ENCODE measurements at regions not wholly inside any gene's neighbourhood (a gene's known extent, or its start where the extent isn't known, plus 50 kb on each side); places are given as distances from the start of the nearest gene placed in this dataset.

GRCh38 chr6:137769797-137770362 is 97.2 kb upstream of the TNFAIP3 start:
- Histone ChIP-seq H3K27ac (ENCODE audit: low read depth, low read length) (no peak overlapping the region), H3K4me1 (ENCODE audit: control insufficient read depth in 1 of 2, insufficient read depth in 2 of 2, low read length in 2 of 2) (peaks cover 5 to 20% of the 10 kb centered on the region in 2 donors), H3K9ac (ENCODE audit: low read depth in 1 of 2, low read length in 2 of 2) (no peak overlapping the region), H3K27me3 (ENCODE audit: control insufficient read depth in 1 of 2, insufficient read depth in 2 of 2, low read length in 2 of 2) (no peaks in the 10 kb centered on the region), H3K9me3 (ENCODE audit: control insufficient read depth in 1 of 2, low read length in 2 of 2) (no peaks in the 10 kb centered on the region), H3K4me3 (ENCODE audit: low read depth in 1 of 2, low read length in 2 of 2) (no peak overlapping the region), H3K36me3 (ENCODE audit: control insufficient read depth in 1 of 2, insufficient read depth in 2 of 2, low read length in 2 of 2) (no peaks in the 10 kb centered on the region)

GRCh38 chr6:137772541-137773250 is 94.4 kb upstream of the TNFAIP3 start:
- H3K36me3 ChIP-seq (ENCODE audit: control insufficient read depth in 1 of 2, insufficient read depth in 2 of 2, low read length in 2 of 2), result no peaks in the 10 kb centered on the region
- H3K4me3 ChIP-seq (ENCODE audit: low read depth in 1 of 2, low read length in 2 of 2), result no peak overlapping the region
- H3K9me3 ChIP-seq (ENCODE audit: control insufficient read depth in 1 of 2, low read length in 2 of 2), result no peaks in the 10 kb centered on the region
- no peaks in the 10 kb centered on the region for H3K27me3 ChIP-seq (ENCODE audit: control insufficient read depth in 1 of 2, insufficient read depth in 2 of 2, low read length in 2 of 2)
- H3K4me1 ChIP-seq (ENCODE audit: control insufficient read depth in 1 of 2, insufficient read depth in 2 of 2, low read length in 2 of 2), result peaks cover 5 to 18% of the 10 kb centered on the region in 2 donors
- H3K9ac ChIP-seq (ENCODE audit: low read depth in 1 of 2, low read length in 2 of 2), result no peak overlapping the region
- no peak overlapping the region for H3K27ac ChIP-seq (ENCODE audit: low read depth, low read length)

- Histone ChIP-seq H3K9me3 (ENCODE audit: control insufficient read depth in 1 of 2, low read length in 2 of 2) (no peaks in the 10 kb centered on the region), H3K27ac (ENCODE audit: low read depth, low read length) (no peak overlapping the region), H3K36me3 (ENCODE audit: control insufficient read depth in 1 of 2, insufficient read depth in 2 of 2, low read length in 2 of 2) (no peaks in the 10 kb centered on the region), H3K27me3 (ENCODE audit: control insufficient read depth in 1 of 2, insufficient read depth in 2 of 2, low read length in 2 of 2) (no peaks in the 10 kb centered on the region), H3K4me1 (ENCODE audit: control insufficient read depth in 1 of 2, insufficient read depth in 2 of 2, low read length in 2 of 2) (peaks cover 1 to 5% of the 10 kb centered on the region in 2 donors), H3K4me3 (ENCODE audit: low read depth in 1 of 2, low read length in 2 of 2) (no peak overlapping the region), H3K9ac (ENCODE audit: low read depth in 1 of 2, low read length in 2 of 2) (no peak overlapping the region)
Measured at GRCh38 chr6:137775227-137775626, 91.8 kb upstream of the TNFAIP3 start.

DNA sequence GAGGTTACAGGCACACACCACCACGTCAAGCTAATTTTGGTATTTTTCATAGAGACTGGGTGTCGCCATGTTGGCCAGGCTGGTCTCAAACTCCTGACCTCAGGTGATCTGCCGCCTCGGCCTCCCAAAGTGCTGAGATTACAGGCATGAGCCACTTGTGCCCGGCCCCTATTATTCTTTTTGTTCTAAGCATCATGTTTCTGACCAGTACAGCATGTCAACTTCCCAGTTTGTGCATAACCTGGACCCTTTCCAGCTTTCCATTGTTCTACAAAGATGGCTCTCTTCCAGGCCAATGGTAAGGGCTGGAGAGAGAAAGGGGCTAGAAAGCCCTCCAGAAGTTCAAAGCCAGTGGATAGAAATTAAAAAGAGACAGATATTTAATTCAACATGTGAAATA is 91.3 kb upstream of the TNFAIP3 start:
- Histone ChIP-seq H3K27ac (ENCODE audit: low read depth, low read length) (no peak overlapping the region), H3K4me1 (ENCODE audit: control insufficient read depth in 1 of 2, insufficient read depth in 2 of 2, low read length in 2 of 2) (peaks cover 3 to 7% of the 10 kb centered on the region in 2 donors), H3K9ac (ENCODE audit: low read depth in 1 of 2, low read length in 2 of 2) (no peak overlapping the region)

GRCh38 chr6:137776256-137776655 is 90.8 kb upstream of the TNFAIP3 start:
- peaks cover 3 to 7% of the 10 kb centered on the region in 2 donors for H3K4me1 ChIP-seq (ENCODE audit: control insufficient read depth in 1 of 2, insufficient read depth in 2 of 2, low read length in 2 of 2)
- H3K4me3 ChIP-seq (ENCODE audit: low read depth in 1 of 2, low read length in 2 of 2), result no peak overlapping the region
- H3K36me3 ChIP-seq (ENCODE audit: control insufficient read depth in 1 of 2, insufficient read depth in 2 of 2, low read length in 2 of 2), result no peaks in the 10 kb centered on the region
- no peaks in the 10 kb centered on the region for H3K27me3 ChIP-seq (ENCODE audit: control insufficient read depth in 1 of 2, insufficient read depth in 2 of 2, low read length in 2 of 2)
- H3K9me3 ChIP-seq (ENCODE audit: control insufficient read depth in 1 of 2, low read length in 2 of 2), result no peaks in the 10 kb centered on the region
- H3K27ac ChIP-seq (ENCODE audit: low read depth, low read length), result no peak overlapping the region
- no peak overlapping the region for H3K9ac ChIP-seq (ENCODE audit: low read depth in 1 of 2, low read length in 2 of 2)

More for the DNA sequence above, 91.3 kb upstream of the TNFAIP3 start:
- H3K27me3 ChIP-seq (ENCODE audit: control insufficient read depth in 1 of 2, insufficient read depth in 2 of 2, low read length in 2 of 2), result no peaks in the 10 kb centered on the region
- H3K4me3 ChIP-seq (ENCODE audit: low read depth in 1 of 2, low read length in 2 of 2), result no peak overlapping the region
- H3K36me3 ChIP-seq (ENCODE audit: control insufficient read depth in 1 of 2, insufficient read depth in 2 of 2, low read length in 2 of 2), result no peaks in the 10 kb centered on the region
- no peaks in the 10 kb centered on the region for H3K9me3 ChIP-seq (ENCODE audit: control insufficient read depth in 1 of 2, low read length in 2 of 2)

DNA sequence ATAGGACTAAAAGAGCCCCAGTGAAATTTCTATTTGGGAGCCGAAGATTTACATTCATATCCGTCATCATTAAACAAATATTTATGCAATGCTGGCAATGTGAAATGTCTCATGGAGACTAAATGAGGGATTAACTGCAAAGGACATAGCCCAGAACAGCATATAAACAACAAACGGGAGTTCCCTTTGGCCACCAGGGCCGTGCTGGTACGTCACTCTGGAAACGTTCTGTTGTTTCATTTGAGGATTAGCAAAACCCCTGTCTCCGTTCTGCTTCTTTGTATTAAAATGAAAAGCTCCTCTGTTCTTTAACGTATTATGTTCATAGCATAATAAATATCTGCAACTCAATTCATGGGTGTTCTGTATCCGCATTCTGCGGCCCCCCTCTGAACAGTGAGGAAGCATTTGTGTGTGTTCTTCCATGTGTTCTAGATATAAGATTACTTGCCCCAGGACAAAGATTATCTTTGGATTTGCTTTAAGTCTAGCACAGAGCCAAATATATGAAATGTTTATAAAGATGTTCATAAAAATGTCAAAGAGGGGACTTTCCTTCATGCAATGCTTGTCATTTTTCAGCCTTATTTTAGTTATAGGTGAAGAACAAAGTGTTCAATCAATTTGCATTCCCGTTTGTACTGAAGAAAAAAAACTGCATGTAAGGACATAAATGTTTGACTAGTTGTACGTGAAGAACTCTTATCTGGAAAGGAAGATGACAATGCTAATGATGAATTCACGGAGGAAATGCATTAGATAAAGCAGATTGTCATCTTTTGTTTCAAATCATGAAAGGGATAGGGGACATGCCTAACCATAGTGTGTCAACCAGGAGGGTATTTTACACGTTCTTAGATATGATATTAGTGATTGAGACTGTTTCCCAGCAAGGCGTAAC is 90.0 kb upstream of the TNFAIP3 start:
- H3K4me1 ChIP-seq (ENCODE audit: control insufficient read depth in 1 of 2, insufficient read depth in 2 of 2, low read length in 2 of 2), result peaks cover 3 to 7% of the 10 kb centered on the region in 2 donors
- H3K9me3 ChIP-seq (ENCODE audit: control insufficient read depth in 1 of 2, low read length in 2 of 2), result no peaks in the 10 kb centered on the region
- H3K36me3 ChIP-seq (ENCODE audit: control insufficient read depth in 1 of 2, insufficient read depth in 2 of 2, low read length in 2 of 2), result no peaks in the 10 kb centered on the region
- no peak overlapping the region for H3K9ac ChIP-seq (ENCODE audit: low read depth in 1 of 2, low read length in 2 of 2)
- H3K27me3 ChIP-seq (ENCODE audit: control insufficient read depth in 1 of 2, insufficient read depth in 2 of 2, low read length in 2 of 2), result no peaks in the 10 kb centered on the region
- no peak overlapping the region for H3K27ac ChIP-seq (ENCODE audit: low read depth, low read length)
- no peak overlapping the region for H3K4me3 ChIP-seq (ENCODE audit: low read depth in 1 of 2, low read length in 2 of 2)

- no peaks in the 10 kb centered on the region for H3K36me3 ChIP-seq (ENCODE audit: control insufficient read depth in 1 of 2, insufficient read depth in 2 of 2, low read length in 2 of 2)
- peaks cover 3 to 7% of the 10 kb centered on the region in 2 donors for H3K4me1 ChIP-seq (ENCODE audit: control insufficient read depth in 1 of 2, insufficient read depth in 2 of 2, low read length in 2 of 2)
- no peak overlapping the region for H3K27ac ChIP-seq (ENCODE audit: low read depth, low read length)
Measured at GRCh38 chr6:137777687-137778075, 89.4 kb upstream of the TNFAIP3 start.

GRCh38 chr6:137779982-137780381 is 87.1 kb upstream of the TNFAIP3 start:
- H3K27me3 ChIP-seq (ENCODE audit: control insufficient read depth in 1 of 2, insufficient read depth in 2 of 2, low read length in 2 of 2), result no peaks in the 10 kb centered on the region
- H3K36me3 ChIP-seq (ENCODE audit: control insufficient read depth in 1 of 2, insufficient read depth in 2 of 2, low read length in 2 of 2), result no peaks in the 10 kb centered on the region
- no peak overlapping the region for H3K9ac ChIP-seq (ENCODE audit: low read depth in 1 of 2, low read length in 2 of 2)
- no peak overlapping the region for H3K4me3 ChIP-seq (ENCODE audit: low read depth in 1 of 2, low read length in 2 of 2)
- H3K27ac ChIP-seq (ENCODE audit: low read depth, low read length), result no peak overlapping the region
- H3K4me1 ChIP-seq (ENCODE audit: control insufficient read depth in 1 of 2, insufficient read depth in 2 of 2, low read length in 2 of 2), result peaks cover 3 to 7% of the 10 kb centered on the region in 2 donors
- no peaks in the 10 kb centered on the region for H3K9me3 ChIP-seq (ENCODE audit: control insufficient read depth in 1 of 2, low read length in 2 of 2)

More at GRCh38 chr6:137777687-137778075, 89.4 kb upstream of the TNFAIP3 start:
- Histone ChIP-seq H3K27me3 (ENCODE audit: control insufficient read depth in 1 of 2, insufficient read depth in 2 of 2, low read length in 2 of 2) (no peaks in the 10 kb centered on the region), H3K9ac (ENCODE audit: low read depth in 1 of 2, low read length in 2 of 2) (no peak overlapping the region), H3K4me3 (ENCODE audit: low read depth in 1 of 2, low read length in 2 of 2) (no peak overlapping the region), H3K9me3 (ENCODE audit: control insufficient read depth in 1 of 2, low read length in 2 of 2) (no peaks in the 10 kb centered on the region)

DNA sequence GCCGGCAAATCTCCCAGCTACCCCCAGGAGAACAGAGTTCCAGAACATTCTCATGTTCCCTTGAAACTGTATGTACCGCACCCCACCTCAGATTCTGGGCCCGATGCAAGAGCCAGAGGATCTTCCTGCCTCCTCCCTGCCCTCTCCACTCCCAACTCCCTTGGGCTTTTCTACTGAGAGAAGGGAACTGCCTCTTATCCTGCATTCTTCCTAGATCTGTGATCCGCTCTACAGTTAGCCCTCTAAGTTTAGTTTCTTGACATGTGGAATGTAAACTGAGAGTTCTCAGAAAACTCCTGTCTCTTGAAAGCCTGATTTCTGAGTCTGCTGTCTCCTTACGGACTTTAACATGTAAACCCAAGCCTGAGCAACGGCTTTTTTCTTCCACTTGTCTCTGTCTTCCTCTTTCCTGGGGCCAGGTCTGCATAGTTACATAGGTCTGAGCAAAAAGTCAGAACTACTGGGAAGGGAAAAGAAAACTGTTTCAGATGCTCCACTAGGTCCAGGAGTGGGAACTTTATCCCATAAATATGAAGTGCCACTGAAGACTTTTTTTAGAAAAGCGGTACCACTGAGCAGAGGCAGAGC is 86.5 kb upstream of the TNFAIP3 start:
- Histone ChIP-seq H3K9me3 (ENCODE audit: control insufficient read depth in 1 of 2, low read length in 2 of 2) (no peaks in the 10 kb centered on the region), H3K27me3 (ENCODE audit: control insufficient read depth in 1 of 2, insufficient read depth in 2 of 2, low read length in 2 of 2) (no peaks in the 10 kb centered on the region), H3K4me3 (ENCODE audit: low read depth in 1 of 2, low read length in 2 of 2) (no peak overlapping the region), H3K9ac (ENCODE audit: low read depth in 1 of 2, low read length in 2 of 2) (no peak overlapping the region), H3K27ac (ENCODE audit: low read depth, low read length) (no peak overlapping the region), H3K36me3 (ENCODE audit: control insufficient read depth in 1 of 2, insufficient read depth in 2 of 2, low read length in 2 of 2) (no peaks in the 10 kb centered on the region), H3K4me1 (ENCODE audit: control insufficient read depth in 1 of 2, insufficient read depth in 2 of 2, low read length in 2 of 2) (peaks cover 3 to 7% of the 10 kb centered on the region in 2 donors)

DNA sequence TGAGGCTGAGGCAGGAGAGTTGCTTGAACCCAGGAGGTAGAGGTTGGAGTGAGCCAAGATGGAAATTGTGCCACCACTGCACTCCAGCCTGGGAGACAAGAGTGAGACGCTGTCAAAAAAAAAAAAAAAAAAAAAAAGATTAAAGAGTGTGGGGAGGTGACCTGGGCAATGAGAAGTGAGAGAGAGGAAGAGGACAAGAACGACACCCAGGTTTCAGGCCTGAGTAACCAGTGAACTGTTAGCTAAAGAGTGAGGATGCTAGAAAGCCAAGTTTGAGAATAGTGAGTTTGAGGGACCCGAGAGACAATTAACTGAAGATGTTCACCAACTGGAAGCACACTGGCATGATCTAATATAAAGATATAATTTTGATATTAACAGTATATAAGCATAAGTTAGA is 85.4 kb upstream of the TNFAIP3 start:
- Histone ChIP-seq H3K27me3 (ENCODE audit: control insufficient read depth in 1 of 2, insufficient read depth in 2 of 2, low read length in 2 of 2) (no peaks in the 10 kb centered on the region), H3K27ac (ENCODE audit: low read depth, low read length) (no peak overlapping the region), H3K4me3 (ENCODE audit: low read depth in 1 of 2, low read length in 2 of 2) (no peak overlapping the region), H3K36me3 (ENCODE audit: control insufficient read depth in 1 of 2, insufficient read depth in 2 of 2, low read length in 2 of 2) (no peaks in the 10 kb centered on the region), H3K4me1 (ENCODE audit: control insufficient read depth in 1 of 2, insufficient read depth in 2 of 2, low read length in 2 of 2) (peaks cover 3 to 7% of the 10 kb centered on the region in 2 donors), H3K9ac (ENCODE audit: low read depth in 1 of 2, low read length in 2 of 2) (no peak overlapping the region), H3K9me3 (ENCODE audit: control insufficient read depth in 1 of 2, low read length in 2 of 2) (no peaks in the 10 kb centered on the region)
